BJ (cell line): ENCODE measurements at regions not wholly inside any gene's neighbourhood (a gene's known extent, or its start where the extent isn't known, plus 50 kb on each side); places are given as distances from the start of the nearest gene placed in this dataset.

Experiments used
- CTCF ChIA-PET: fragments of 350-600 bp; formaldehyde crosslinking; extraction: SDS; loops from one replicate; lab custom pipeline; 2021; ENCODE audit warnings: antibody characterized with exemption, inconsistent platforms; lab: Yijun Ruan, JAX
- POLR2A ChIA-PET: fragments of 300-600 bp; sonication (Branson Sonifier 250); formaldehyde crosslinking; extraction: SDS; loops from one replicate; lab custom pipeline; 2021; ENCODE audit warnings: antibody characterized with exemption; lab: Charles Lee
- DNase-seq: peaks from one replicate; pipeline ENCODE4 v3.0.0-alpha.2; 2011; ENCODE audit warnings: low read depth
- H3K27me3 ChIP-seq: 2 replicates; pipeline ENCODE4 v1.6.0; 2011; ENCODE audit warnings: low read length; ENCODE audit not compliant: control insufficient read depth, insufficient read depth
- H3K36me3 ChIP-seq: 2 replicates; pipeline ENCODE4 v1.5.1; 2011; ENCODE audit warnings: low read length; ENCODE audit not compliant: control insufficient read depth, insufficient read depth
- H3K4me3 ChIP-seq: 2 replicates; pipeline ENCODE4 v1.5.1; 2011; ENCODE audit warnings: low read depth, mild to moderate bottlenecking, control low read depth, low read length
- CTCF ChIP-seq: IDR thresholded peaks from 2 replicates; pipeline ENCODE4 v1.5.1; 2011; ENCODE audit warnings: low read depth, mild to moderate bottlenecking, control low read depth, inconsistent platforms, low read length, moderate library complexity; ENCODE audit not compliant: insufficient read depth

DNA sequence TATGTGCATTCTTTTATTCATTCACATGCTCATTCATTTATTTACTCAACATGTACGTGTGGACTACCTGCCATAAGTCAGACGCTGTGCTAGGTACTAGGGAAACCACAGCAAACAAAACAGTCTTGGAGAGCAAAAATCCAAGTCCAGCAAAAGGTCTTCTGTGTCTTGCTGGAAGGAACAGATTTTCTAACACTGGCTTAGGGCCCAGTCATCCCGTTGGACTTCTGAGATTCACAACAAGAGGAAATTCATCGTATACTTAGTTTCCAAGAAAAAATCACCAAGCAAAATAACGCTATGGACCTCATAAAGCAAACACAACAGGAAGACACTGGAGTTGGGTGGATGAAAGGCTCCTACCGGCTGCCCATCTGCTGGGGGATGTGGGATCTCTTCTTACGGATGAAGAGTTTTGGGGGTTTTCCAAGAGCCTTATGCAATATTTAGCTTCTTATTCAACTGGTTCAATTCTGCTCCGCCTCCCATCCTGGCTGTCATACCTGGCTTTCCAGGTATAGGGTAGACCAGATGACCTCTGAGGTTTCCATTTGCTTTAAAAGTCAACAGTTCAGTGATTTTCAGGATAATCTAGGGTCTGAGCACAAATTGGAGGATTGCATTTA is 262.7 kb downstream of the HAUS1 start:
- no peak for DNase-seq
- POLR2A ChIA-PET = no interaction called here
- Histone ChIP-seq H3K4me3 (no peak overlapping the region), H3K27me3 (peaks cover 1% of the 10 kb centered on the region; the same call in 1 of the 2 replicates), H3K36me3 (no peaks in the 10 kb centered on the region)
- no peak for TF ChIP-seq CTCF
- CTCF ChIA-PET = interaction anchor here (1.4 kb wide), 1 partner anchor 193 kb away, joined by 3 read pairs; a partner anchor contains a TSS

DNA sequence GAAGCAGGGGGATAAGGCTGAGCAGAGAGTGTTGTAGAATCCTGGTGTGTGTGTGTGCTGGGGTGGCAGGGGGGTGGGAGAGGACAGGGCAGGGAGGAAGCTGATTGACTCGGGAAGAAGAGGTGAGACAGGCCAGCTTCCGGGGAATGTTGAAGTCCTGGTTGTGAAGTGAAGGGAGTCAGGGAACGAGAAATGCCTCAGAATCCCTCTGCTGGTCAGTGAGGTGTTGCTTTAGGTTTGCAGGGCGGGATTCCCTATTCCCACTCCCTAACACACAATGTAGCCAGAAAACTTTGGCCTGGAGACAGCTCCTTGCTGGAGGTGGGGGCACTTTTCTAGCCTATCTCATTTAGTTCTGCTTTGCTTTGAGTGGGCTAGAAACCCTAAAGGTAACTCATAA is 265.1 kb downstream of the HAUS1 start:
- DNase-seq = no peak
- Histone ChIP-seq H3K36me3 (no peaks in the 10 kb centered on the region), H3K27me3 (no peaks in the 10 kb centered on the region), H3K4me3 (no peak overlapping the region)
- TF ChIP-seq CTCF = no peak
- POLR2A ChIA-PET = no interaction called here
- CTCF ChIA-PET = interaction anchor here (0.5 to 1.8 kb wide), 3 partner anchors 11 to 196 kb away, joined by 3 to 5 read pairs (median 3); a partner anchor contains a TSS

DNA sequence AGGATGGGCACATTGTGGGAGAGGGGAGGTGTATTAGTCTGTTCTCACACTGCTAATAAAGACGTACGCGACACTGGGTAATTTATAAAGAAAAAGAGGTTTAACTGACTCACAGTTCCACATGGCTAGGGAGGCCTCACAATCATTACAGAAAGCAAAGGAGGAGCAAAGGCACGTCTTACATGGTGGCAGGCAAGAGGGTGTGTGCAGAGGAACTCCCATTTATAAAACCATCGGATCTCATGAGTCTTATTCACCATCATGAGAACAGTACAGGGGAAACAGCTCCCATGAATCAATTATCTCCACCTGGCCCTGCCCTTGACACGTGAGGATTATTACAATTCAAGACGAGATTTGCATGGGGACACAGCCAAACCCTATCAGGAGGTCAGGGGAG is 266.7 kb downstream of the HAUS1 start:
- POLR2A ChIA-PET = no interaction called here
- no peak for DNase-seq
- H3K36me3 ChIP-seq = no peaks in the 10 kb centered on the region
- TF ChIP-seq CTCF = no peak
- CTCF ChIA-PET = interaction anchor here (0.6 to 1.6 kb wide), 2 partner anchors 22 to 198 kb away, joined by 3 read pairs; a partner anchor contains a TSS
- peaks cover 1% of the 10 kb centered on the region for H3K27me3 ChIP-seq
- no peak overlapping the region for H3K4me3 ChIP-seq

GRCh38 chr18:46372670-46373069 is 268.5 kb downstream of the HAUS1 start:
- no peaks in the 10 kb centered on the region for H3K36me3 ChIP-seq
- no peak overlapping the region for H3K4me3 ChIP-seq
- CTCF ChIA-PET = interaction anchor here (1.0 to 1.3 kb wide), 2 partner anchors 12 to 92 kb away, joined by 3 to 5 read pairs; no protein-coding TSS in a partner anchor
- POLR2A ChIA-PET = no interaction called here
- DNase-seq = no peak
- TF ChIP-seq CTCF = no peak
- peaks cover 1% of the 10 kb centered on the region for H3K27me3 ChIP-seq

- ChIA-PET CTCF (interaction anchor here (1.3 kb wide), 1 partner anchor 12 kb away, joined by 5 read pairs; no protein-coding TSS in a partner anchor), POLR2A (no interaction called here)
- TF ChIP-seq CTCF = no peak
- no peak for DNase-seq
- Histone ChIP-seq H3K4me3 (no peak overlapping the region), H3K27me3 (peaks cover 1% of the 10 kb centered on the region), H3K36me3 (no peaks in the 10 kb centered on the region)
Measured at GRCh38 chr18:46373131-46373530, 268.9 kb downstream of the HAUS1 start.
